MM.1S (cell line): ENCODE measurements at regions not wholly inside any gene's neighbourhood (a gene's known extent, or its start where the extent isn't known, plus 50 kb on each side); places are given as distances from the start of the nearest gene placed in this dataset.

Experiments
- DNase-seq: peaks from one replicate; pipeline ENCODE4 v3.0.0-alpha.2; 2015
- H2AFZ ChIP-seq: fragments of 300-600 bp; sonication (generic); 2 replicates; pipeline ENCODE4 v1.6.0; 2016; ENCODE audit warnings: antibody characterized with exemption, low read length
- H3F3A ChIP-seq: fragments of 300-600 bp; sonication (generic); 2 replicates; pipeline ENCODE4 v1.6.1; 2016; ENCODE audit warnings: mild to moderate bottlenecking, antibody characterized with exemption, low read length, moderate library complexity, mixed read lengths; ENCODE audit not compliant: insufficient read depth
- H3K27ac ChIP-seq: fragments of 300-600 bp; sonication (generic); 2 replicates; pipeline ENCODE4 v1.5.1; 2016; ENCODE audit warnings: mild to moderate bottlenecking, low read length
- H3K27me3 ChIP-seq: fragments of 300-600 bp; sonication (generic); replicated peaks from 2 replicates; pipeline ENCODE4 v1.6.0; 2016; ENCODE audit warnings: low read length; ENCODE audit not compliant: insufficient read depth
- H3K36me3 ChIP-seq: fragments of 300-600 bp; sonication (generic); replicated peaks from 2 replicates; pipeline ENCODE4 v1.6.1; 2016; ENCODE audit warnings: mild to moderate bottlenecking, low read length, mixed read lengths; ENCODE audit not compliant: insufficient read depth
- H3K4me1 ChIP-seq: fragments of 300-600 bp; sonication (generic); 2 replicates; pipeline ENCODE4 v1.6.1; 2016; ENCODE audit warnings: low read length, mixed read lengths
- H3K4me2 ChIP-seq: fragments of 300-600 bp; sonication (generic); 2 replicates; pipeline ENCODE4 v1.6.0; 2016; ENCODE audit warnings: low read depth, low read length
- H3K4me3 ChIP-seq: fragments of 300-600 bp; sonication (generic); 2 replicates; pipeline ENCODE4 v1.5.1; 2016; ENCODE audit warnings: low read length, mixed read lengths
- H3K79me2 ChIP-seq: fragments of 300-600 bp; sonication (generic); 2 replicates; pipeline ENCODE4 v1.6.1; 2016; ENCODE audit warnings: mixed run types, low read length, mixed read lengths
- H3K9ac ChIP-seq: fragments of 300-600 bp; sonication (generic); 2 replicates; pipeline ENCODE4 v1.6.1; 2016; ENCODE audit warnings: low read length, mixed read lengths
- H3K9me2 ChIP-seq: fragments of 300-600 bp; sonication (generic); replicated peaks from 2 replicates; pipeline ENCODE4 v1.6.1; 2016; ENCODE audit warnings: mild to moderate bottlenecking, low read length, mixed read lengths; ENCODE audit not compliant: insufficient read depth
- H3K9me3 ChIP-seq: fragments of 300-600 bp; sonication (generic); replicated peaks from 2 replicates; pipeline ENCODE4 v1.6.1; 2016; ENCODE audit warnings: mild to moderate bottlenecking, low read length, mixed read lengths; ENCODE audit not compliant: insufficient read depth
- H4K20me1 ChIP-seq: fragments of 300-600 bp; sonication (generic); 2 replicates; pipeline ENCODE4 v1.6.1; 2016; ENCODE audit warnings: mild to moderate bottlenecking, low read length, moderate library complexity, mixed read lengths; ENCODE audit not compliant: insufficient read depth
- CTCF ChIP-seq: fragments of 300-600 bp; sonication (generic); IDR thresholded peaks from 2 replicates; pipeline ENCODE4 v1.5.1; 2016; ENCODE audit warnings: antibody characterized with exemption, low read length, mixed read lengths
- EZH2 ChIP-seq: fragments of 300-600 bp; sonication (generic); optimal IDR thresholded peaks from 2 replicates; pipeline ENCODE3; 2017; ENCODE audit warnings: low read depth, mild to moderate bottlenecking, antibody characterized with exemption, low read length, mixed read lengths
- EZH2phosphoT487 ChIP-seq: fragments of 300-600 bp; sonication (generic); IDR thresholded peaks from 2 replicates; pipeline ENCODE4 v1.6.1; 2018; ENCODE audit warnings: antibody characterized with exemption, low read length

DNA sequence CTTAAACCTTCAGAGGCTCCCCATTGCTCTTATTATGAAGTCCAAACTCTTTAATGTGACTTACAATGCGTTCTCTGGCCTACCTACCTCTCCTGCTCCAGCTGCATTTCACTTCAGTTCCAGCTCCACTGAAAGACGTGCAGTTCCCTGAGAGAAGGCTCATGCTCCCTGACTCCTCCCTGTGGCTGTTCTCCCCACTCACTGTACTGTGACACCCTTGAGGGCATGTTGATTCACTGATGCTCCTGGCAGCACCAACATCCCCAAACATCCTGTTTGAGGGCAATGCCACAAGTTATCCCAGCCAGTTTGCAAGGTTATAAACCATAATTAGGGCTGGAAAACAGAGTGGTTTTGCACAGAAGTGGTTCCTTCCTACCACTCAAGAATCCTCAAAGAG is 111.2 kb downstream of the LSM5 start:
- H3K9me3 ChIP-seq: no peaks in the 10 kb centered on the region
- no peak overlapping the region for H2AFZ ChIP-seq
- no peak overlapping the region for H3K4me2 ChIP-seq
- no peaks in the 10 kb centered on the region for H3K27me3 ChIP-seq
- DNase-seq: no peak
- TF ChIP-seq EZH2phosphoT487 (no peak), EZH2 (no peak), CTCF (no peak)
- H3K4me3 ChIP-seq: no peak overlapping the region
- no peaks in the 10 kb centered on the region for H3K79me2 ChIP-seq
- H3K4me1 ChIP-seq: no peaks in the 10 kb centered on the region
- no peak overlapping the region for H3K27ac ChIP-seq
- H3F3A ChIP-seq: no peaks in the 10 kb centered on the region
- no peaks in the 10 kb centered on the region for H3K9me2 ChIP-seq
- no peak overlapping the region for H3K9ac ChIP-seq
- no peaks in the 10 kb centered on the region for H4K20me1 ChIP-seq
- no peaks in the 10 kb centered on the region for H3K36me3 ChIP-seq

GRCh38 chr7:32364581-32364980 is 125.6 kb downstream of the LSM5 start:
- H3K4me3 ChIP-seq: no peak overlapping the region
- no peaks in the 10 kb centered on the region for H3K36me3 ChIP-seq
- no peaks in the 10 kb centered on the region for H3K4me1 ChIP-seq
- no peaks in the 10 kb centered on the region for H3K27me3 ChIP-seq
- no peak overlapping the region for H3K9ac ChIP-seq
- no peaks in the 10 kb centered on the region for H3K9me2 ChIP-seq
- no peaks in the 10 kb centered on the region for H4K20me1 ChIP-seq
- H3K4me2 ChIP-seq: no peak overlapping the region
- TF ChIP-seq EZH2phosphoT487 (no peak), CTCF (no peak), EZH2 (no peak)
- no peaks in the 10 kb centered on the region for H3F3A ChIP-seq
- H3K79me2 ChIP-seq: no peaks in the 10 kb centered on the region
- H2AFZ ChIP-seq: no peak overlapping the region
- H3K27ac ChIP-seq: no peak overlapping the region
- no peak for DNase-seq
- no peaks in the 10 kb centered on the region for H3K9me3 ChIP-seq

- H3K79me2 ChIP-seq: no peaks in the 10 kb centered on the region
- H3K4me2 ChIP-seq: no peak overlapping the region
- H3K36me3 ChIP-seq: no peaks in the 10 kb centered on the region
- no peaks in the 10 kb centered on the region for H3K9me3 ChIP-seq
- no peak for DNase-seq
- no peaks in the 10 kb centered on the region for H3K27me3 ChIP-seq
- H3F3A ChIP-seq: no peaks in the 10 kb centered on the region
- no peak overlapping the region for H3K9ac ChIP-seq
- no peaks in the 10 kb centered on the region for H4K20me1 ChIP-seq
- no peak overlapping the region for H3K27ac ChIP-seq
- no peaks in the 10 kb centered on the region for H3K4me1 ChIP-seq
- no peak overlapping the region for H3K4me3 ChIP-seq
- no peaks in the 10 kb centered on the region for H3K9me2 ChIP-seq
- TF ChIP-seq EZH2 (no peak), EZH2phosphoT487 (no peak), CTCF (no peak)
- H2AFZ ChIP-seq: no peak overlapping the region
Observed at GRCh38 chr7:32360127-32360526, 130.1 kb downstream of the LSM5 start.
